HG03064 (cell line): ENCODE measurements at regions not wholly inside any gene's neighbourhood (a gene's known extent, or its start where the extent isn't known, plus 50 kb on each side); places are given as distances from the start of the nearest gene placed in this dataset.

ENCODE experiments used
- ATAC-seq: cut with Tn5 transposase; IDR thresholded peaks from one replicate; pipeline ENCODE4 v1.9.1; 2021; ENCODE audit warnings: low read depth; ENCODE audit not compliant: unreplicated experiment

DNA sequence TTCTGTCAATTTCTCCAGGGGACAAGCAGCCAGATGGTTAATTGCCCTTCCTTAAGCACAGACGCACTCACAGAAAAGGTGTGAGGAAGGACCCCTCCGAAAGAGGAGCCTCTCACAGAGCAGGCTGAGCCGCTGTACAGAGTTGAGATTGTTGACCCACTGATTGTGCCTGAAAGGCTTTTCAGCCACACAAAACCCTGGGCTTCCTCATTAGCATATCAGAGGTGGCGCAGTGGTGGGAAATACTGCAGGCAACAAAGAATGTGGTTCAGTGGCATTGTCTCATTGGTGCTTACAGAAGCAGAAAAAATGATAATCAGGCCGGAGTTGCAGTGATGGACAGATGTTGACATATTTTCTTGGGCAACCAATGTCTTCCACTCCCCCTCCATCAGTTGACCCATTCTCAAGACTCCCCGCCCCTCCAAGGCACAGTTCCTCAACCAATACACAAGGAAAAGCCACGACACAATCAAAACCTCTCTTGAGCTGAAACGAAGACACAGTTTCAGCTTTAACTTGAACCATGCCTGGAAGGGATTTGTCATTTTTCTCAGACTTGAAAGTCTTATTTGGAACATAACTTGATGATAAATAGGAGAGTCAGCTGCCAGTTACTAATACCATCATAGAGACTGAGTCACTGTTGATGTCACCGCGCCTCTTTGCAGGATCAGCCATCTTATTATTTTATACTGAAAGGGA is 53.1 kb downstream of the ATXN3L start:
- ATAC-seq: no peak

DNA sequence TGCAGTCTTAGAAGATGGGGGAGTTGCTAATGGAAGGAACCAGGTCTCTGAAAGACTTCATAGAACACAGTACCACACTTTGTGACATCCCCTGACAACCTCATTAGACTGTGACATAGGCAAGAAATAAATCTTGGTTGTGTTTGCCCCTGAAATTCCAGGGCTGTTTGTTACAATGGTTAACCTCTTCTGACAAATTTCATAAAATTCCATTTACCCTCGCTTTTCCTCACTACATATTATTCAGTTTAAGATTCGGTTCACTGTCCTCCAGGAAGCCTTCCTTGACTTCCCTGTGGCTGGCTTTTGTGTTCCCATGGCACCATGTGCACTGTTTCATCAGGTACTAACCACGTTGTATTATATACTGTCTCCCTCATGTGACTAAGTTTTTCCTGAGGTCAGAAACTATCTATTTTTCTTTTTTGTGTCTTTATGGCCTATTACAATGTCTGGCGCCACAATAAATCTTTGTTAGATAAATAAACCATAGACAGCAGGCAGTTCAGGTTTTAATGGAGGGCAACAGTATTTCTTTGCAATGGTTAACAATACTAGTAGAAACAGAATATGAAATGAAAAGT is 54.2 kb downstream of the ATXN3L start:
- ATAC-seq: no peak

GRCh38 chrX:13265111-13265510 is 54.7 kb downstream of the ATXN3L start:
- ATAC-seq: no peak

DNA sequence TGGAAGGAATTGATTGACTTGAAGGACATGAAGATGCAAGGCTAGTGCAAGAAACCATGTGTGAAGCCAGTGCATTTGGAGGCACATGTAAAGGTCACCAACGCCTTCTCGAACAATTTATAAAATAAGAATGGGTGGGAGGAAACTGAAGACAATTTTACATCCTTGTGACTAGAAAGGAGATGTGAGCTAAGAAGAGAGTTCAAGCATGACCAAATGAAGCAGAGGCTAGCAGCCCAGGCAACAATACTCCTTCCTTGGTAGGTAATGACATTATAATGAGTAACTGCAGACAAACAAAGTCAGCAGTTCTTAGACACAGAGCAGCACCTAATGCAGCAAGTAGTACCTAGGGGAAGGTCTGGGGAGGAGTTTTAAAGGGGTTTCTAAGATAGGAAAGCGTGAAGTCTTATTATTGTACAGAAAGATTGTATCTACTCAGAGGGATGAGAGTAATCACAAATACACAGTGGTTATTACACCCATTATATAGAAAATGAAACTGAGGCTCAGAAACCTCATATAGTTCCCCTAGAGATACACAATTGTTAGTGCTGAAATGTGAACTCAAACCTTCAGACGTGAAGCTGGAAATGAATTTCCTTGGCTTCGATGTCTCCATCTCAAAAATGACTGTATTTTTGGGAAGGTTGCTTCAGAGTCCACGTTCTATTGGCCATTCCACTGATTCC is 56.1 kb downstream of the ATXN3L start:
- ATAC-seq: no peak

- ATAC-seq: no peak
These were observed 58.5 kb downstream of the ATXN3L start for GRCh38 chrX:13261348-13261747.

DNA sequence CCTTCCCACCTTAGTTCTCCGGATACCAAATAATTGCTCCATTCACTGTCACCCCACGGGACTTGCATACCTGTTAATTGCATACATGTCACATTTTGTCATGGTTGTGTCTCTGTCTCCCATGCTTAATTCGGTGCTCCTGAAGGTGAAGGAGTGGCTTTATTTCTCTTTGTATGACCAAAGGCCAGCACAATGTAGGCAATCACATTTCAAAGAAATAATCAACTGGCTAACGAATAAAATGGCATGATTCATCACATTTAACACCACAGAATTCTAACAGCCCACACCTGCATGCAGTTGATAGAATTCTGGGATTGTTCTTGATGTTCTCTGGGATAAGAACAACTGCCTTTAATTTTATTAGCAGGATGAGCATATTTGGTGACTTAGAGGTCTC is 59.3 kb downstream of the ATXN3L start:
- ATAC-seq: no peak

DNA sequence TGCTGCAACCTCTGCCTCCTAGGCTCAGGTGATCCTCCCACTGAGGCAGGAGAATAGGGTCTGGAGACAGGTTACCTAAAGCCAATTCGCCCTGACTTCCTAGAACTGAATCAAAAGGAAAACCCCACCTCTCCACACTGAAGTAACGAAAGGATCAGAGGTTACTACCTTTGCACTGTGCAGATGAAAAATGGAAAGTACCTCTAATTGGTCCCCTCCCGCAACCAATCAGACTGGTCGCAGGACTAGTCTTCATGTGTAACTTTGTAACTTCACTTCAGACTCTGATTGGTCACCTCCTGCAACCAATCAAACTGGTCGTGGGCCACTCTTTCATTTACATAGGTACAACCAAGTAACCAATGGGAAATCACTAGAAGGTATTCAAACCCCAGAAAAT is 61.1 kb downstream of the ATXN3L start:
- ATAC-seq: no peak

DNA sequence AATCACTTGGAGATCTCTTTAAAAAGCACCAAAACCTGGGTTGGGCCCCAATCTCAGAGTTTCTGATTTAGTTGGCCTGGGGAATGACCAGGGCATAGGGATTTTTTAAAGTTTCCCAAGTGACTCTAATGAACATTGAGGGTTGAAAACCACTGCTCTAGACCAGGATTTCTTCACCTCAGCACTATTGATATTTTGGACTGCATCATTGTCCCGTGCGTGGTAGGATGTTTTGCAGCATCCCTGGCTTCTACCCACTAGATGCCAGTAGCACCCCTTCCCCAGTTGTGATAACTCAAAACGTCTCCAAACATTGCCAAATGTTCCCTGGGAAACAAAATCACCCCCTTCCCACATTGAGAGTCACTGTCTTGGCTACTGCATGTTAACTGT is 61.8 kb downstream of the ATXN3L start:
- ATAC-seq: no peak

GRCh38 chrX:13257223-13258051 is 62.4 kb downstream of the ATXN3L start:
- ATAC-seq: peak; percentile 45

GRCh38 chrX:13256603-13257002 is 63.2 kb downstream of the ATXN3L start:
- ATAC-seq: no peak

- ATAC-seq: no peak
These were observed 65.0 kb downstream of the ATXN3L start for GRCh38 chrX:13254870-13255269.

DNA sequence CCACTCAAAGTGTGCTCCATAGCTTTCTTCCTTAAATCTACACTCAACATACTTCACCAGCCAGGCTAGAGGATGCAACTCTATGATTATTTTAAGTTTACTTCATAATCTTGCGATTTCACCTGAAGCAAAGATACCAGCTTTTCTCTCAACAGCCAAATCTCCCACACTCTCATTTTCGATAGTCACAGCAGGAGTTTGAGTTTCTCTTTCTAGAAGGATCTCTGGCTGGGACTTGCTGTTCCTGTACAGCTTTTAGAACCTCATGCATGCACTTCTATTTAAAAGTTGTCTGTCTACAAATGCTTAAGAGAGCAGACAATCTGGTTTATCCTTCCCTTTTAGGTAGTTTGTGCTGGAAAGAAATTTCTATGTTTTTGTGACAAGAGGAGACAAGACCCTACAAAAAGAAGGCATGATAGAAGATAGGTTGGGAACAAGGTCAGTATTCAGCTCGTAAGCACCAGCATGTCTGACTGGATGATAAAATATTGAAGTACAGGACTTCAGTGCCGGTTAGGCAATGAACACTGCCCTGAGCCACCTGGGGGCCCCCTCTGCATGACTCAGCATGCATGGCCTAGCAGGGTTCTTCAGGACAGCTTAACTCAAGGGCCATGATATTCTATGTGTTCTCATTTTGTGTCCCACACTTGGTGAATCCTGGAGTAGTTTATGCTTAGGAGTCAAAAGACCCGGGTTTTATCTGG is 65.6 kb downstream of the ATXN3L start:
- peak; percentile 47 for ATAC-seq

DNA sequence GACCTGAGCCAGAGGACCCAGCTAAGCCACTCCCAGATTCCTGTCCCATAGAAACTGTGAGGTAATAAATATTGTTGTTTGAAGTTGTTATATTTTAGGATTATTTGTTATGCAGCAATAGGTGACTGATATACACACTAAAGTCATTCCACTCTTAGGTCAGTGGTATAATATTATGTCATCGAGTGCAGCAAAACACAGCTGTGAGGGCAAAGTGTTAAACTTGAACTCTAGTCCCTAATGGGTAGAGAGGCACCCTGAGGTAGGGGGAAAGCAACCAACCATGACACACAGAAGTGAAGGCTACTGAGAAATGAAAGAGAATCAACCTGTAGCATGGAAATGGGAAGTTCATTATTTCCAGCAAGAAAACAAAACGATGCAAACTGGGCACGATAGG is 66.6 kb downstream of the ATXN3L start:
- no peak for ATAC-seq

GRCh38 chrX:13252726-13253125 is 67.1 kb downstream of the ATXN3L start:
- ATAC-seq: no peak

DNA sequence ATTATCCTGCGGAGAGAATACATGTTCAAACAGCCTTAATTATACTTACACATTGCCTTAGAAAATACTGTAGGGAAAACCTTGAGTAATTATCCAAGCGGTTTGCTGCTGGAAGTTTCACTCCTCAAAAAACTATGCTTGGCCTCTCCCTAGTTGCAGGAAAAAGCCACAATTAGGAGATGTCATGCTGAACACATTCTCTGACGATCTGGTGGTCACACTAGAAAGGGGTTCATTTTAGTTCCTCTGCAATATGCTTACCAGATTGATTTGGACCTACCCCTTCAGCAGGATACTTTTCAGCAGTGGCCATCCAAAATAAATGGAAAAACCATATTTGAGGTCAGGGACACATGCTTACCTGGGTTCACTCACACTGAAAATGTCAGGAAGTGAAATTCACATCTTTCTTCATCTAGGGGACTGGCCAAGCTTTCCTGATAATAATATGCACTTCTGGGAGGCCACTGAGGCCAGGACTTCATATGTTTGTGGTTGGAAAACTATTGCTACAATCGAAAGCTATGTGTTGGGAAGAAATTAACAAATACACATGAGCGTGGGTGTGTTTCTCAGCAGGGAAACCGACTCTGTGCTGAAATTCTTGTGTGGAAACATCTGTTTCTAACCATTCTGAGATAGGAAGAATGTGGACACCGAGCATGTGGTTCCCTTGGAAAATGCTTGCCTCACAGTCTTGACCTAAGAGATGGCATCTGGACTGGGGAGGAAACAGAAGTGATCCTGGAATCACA is 68.8 kb downstream of the ATXN3L start:
- ATAC-seq: no peak

DNA sequence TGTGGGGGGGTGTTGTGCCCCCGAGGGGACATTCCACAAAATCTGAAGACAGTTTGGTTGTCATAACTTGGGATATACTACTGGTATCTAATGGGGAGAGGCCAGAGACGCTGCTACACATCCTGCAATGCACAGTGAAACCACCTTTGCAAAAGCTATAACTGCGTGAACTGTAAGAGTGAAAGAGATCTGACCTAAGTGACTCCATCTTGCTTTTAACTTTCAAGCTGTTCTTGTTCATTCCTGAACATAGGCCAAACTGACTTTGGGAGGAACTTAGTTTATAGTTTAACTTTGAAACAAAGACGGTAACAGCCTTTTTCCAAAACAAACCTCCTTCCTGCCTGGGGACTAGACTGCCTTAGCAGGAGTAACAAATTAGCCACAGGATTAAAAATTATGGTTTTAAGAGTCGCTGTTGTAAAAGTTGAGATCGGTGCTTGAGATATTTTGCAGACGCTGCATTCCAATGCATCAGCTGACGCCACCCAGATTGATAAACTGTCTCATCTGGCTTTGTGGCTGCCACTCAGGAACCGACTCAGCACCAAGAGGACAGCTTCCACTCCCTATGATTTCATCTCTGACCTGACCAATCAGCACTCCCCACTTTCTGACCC is 70.9 kb downstream of the ATXN3L start:
- ATAC-seq: no peak

GRCh38 chrX:13239272-13239671 is 80.6 kb downstream of the ATXN3L start:
- ATAC-seq: no peak

DNA sequence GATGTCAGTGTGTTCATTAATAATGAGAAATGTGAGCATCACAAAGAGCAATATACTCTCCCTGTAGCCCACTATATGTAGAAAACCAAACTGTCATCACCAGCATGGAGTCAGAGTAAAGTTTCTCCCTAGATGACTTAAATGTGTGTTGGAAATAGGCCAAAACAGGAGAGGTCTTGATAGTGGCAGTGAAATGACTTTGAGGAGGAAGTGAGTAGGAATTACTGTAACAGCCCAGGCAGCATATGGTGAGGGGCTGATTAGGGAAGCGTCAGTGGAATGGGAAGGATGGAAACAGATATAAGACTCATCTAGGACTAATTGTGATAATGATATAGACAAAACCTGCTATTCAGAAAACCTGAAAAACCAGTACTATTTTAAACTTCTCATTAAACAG is 83.9 kb downstream of the ATXN3L start:
- ATAC-seq: no peak

DNA sequence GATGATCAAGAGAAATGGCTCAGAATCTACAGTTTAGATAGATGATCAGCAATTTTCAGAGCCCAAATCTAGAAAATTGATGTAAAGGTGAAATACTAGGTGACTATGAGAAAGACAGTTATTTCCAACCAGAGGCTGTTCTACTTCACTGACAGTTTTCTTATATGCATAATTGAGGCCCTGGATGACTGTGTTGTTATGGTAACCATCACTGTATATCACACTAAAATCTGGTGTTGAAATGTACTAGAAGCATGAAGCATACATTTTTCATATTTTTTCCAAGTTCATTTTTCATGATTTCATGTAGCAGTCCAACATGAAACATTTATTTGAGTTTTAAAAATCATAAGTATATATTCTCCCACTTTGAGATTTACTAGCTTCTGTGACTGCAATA is 87.4 kb downstream of the ATXN3L start:
- no peak for ATAC-seq
